ENCODE measurements at regions not wholly inside any gene's neighbourhood (a gene's known extent, or its start where the extent isn't known, plus 50 kb on each side); places are given as distances from the start of the nearest gene placed in this dataset.
"Not testable (repeated sequence)": the region's sequence is repeated elsewhere in the genome, so short reads cannot be mapped to it uniquely, and the experiment has no call there.

DNA sequence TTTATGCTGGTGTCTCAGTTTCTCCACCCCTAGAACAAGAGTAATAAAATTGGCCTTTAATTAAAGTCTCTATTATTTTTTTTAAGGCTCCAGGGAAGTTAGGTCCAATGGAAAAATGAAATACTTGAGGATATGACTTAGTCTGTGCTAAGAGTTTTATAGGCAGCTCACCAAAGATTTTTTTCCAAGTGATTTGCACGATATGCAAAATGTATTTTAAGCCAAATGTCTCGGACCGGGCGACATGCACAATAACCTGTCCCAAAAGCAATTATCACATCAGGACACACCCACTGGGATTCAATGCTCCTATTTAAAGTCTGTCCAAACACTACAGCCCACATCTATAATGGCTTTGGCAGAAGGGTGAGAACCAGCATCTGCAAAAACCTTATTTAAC is 136.1 kb upstream of the ANKH start:
- H3K27ac Mint-ChIP-seq: no peak overlapping the region
- peaks cover 19% of the 10 kb centered on the region for H3K27me3 Mint-ChIP-seq
- H3K36me3 Mint-ChIP-seq (ENCODE audit: low read depth): no peaks in the 10 kb centered on the region
- peaks cover 20% of the 10 kb centered on the region for H3K4me1 Mint-ChIP-seq (ENCODE audit: low read depth)
- H3K9me3 Mint-ChIP-seq: no peaks in the 10 kb centered on the region
- intact Hi-C loops (cut with micrococcal nuclease): no loop called here
- no peak overlapping the region for H3K4me3 Mint-ChIP-seq

DNA sequence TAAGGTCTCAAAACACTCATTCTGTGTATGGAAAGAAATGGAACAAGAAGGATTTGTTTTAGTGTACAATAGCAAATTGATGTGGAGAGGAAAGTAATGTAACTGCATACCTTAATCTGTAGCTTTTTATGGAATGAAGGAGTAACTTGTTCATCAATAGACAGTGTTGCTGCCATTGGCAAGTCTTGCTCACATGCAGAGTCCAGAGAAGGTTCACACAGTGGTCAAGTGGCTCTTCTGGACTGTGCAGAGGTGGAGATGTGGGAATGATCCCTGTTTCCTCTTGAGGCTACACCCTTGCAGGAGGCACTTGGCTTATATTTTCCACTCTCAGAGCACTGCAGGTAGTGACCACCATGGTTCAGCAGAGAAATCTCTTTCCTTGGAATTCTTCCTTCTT is 132.9 kb upstream of the ANKH start:
- Mint-ChIP-seq H3K4me3 (no peak overlapping the region), H3K36me3 (ENCODE audit: low read depth) (no peaks in the 10 kb centered on the region), H3K27me3 (peaks cover 21% of the 10 kb centered on the region), H3K4me1 (ENCODE audit: low read depth) (peaks cover 39% of the 10 kb centered on the region), H3K27ac (peak overlapping the region; percentile 51), H3K9me3 (no peaks in the 10 kb centered on the region)
- intact Hi-C loops (cut with micrococcal nuclease): loop anchor here (5.0 kb wide), 2 partner anchors 132 to 277 kb away; partner anchors contain the start of gene ANKH

DNA sequence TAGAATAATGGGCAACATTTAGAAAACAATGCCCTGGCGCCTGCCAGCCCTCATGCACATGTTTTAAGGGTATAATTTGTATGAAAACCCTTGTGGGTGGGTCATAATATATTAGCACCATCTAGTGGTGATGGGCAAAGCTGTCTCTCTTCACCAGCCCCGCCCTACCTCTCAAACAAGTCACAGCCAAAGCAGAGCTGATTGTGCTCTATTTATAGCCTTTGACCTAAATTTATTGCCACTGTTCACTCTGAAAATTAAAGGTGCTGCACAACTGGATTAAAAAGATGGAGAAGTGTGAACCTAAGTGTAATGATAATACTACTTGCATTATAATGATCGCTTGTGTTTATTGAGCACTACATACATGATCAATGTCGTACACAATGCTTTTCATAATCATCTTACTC is 131.9 kb upstream of the ANKH start:
- Mint-ChIP-seq H3K9me3 (no peaks in the 10 kb centered on the region), H3K4me3 (no peak overlapping the region), H3K4me1 (ENCODE audit: low read depth) (peaks cover 49% of the 10 kb centered on the region), H3K27ac (no peak overlapping the region), H3K36me3 (ENCODE audit: low read depth) (no peaks in the 10 kb centered on the region), H3K27me3 (peaks cover 18% of the 10 kb centered on the region)
- intact Hi-C loops (cut with micrococcal nuclease): loop anchor here (1.0 to 5.0 kb wide), 3 partner anchors 46 to 276 kb away; partner anchors contain the start of gene ANKH

DNA sequence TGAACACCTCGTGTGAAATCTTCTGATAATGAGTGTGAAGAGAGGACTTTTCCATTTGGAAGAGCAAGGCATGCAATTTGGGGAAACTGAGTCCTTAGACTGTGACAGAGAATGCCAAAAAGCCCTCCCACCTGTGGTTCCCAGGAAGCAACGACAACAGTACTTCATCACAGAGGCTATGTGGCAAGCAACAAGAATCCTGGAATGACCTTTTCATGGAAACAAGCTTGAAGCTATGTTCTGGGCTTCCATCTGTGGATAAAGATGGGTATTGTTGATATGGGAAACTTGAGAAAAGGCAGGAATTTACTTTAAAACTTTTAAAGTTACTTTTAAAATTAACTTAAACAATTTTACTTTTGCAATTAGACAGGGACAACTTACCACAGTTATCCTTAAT is 131.2 kb upstream of the ANKH start:
- no peaks in the 10 kb centered on the region for H3K36me3 Mint-ChIP-seq (ENCODE audit: low read depth)
- H3K4me1 Mint-ChIP-seq (ENCODE audit: low read depth): peaks cover 56% of the 10 kb centered on the region
- H3K9me3 Mint-ChIP-seq: no peaks in the 10 kb centered on the region
- peaks cover 18% of the 10 kb centered on the region for H3K27me3 Mint-ChIP-seq
- intact Hi-C loops (cut with micrococcal nuclease): loop anchor here (1.0 to 5.0 kb wide), 3 partner anchors 45 to 275 kb away; partner anchors contain the start of gene ANKH
- no peak overlapping the region for H3K4me3 Mint-ChIP-seq
- H3K27ac Mint-ChIP-seq: peak overlapping the region; percentile 53

DNA sequence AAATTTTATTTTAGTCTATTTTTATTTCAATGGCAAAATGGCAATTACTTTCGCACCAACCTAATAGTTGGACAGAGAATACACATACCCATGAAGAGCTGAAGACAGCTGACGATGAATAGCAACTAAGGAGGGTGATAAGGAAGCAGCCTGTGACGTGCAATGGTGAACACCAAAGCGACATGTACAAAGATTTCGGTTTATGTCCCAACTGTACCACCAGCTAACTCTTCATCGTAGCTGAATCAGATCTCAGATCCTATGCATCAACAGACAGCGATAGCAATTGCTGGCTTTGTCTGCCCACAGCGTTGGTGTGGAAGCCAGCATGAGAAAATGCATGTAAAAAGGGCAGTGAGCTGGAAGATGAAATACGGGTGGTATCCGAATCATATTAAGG is 130.6 kb upstream of the ANKH start:
- Mint-ChIP-seq H3K9me3 (no peaks in the 10 kb centered on the region), H3K36me3 (ENCODE audit: low read depth) (no peaks in the 10 kb centered on the region), H3K27ac (no peak overlapping the region), H3K27me3 (peaks cover 18% of the 10 kb centered on the region), H3K4me1 (ENCODE audit: low read depth) (peaks cover 62% of the 10 kb centered on the region), H3K4me3 (no peak overlapping the region)
- intact Hi-C loops (cut with micrococcal nuclease): loop anchor here (5.0 kb wide), 2 partner anchors 130 to 275 kb away; partner anchors contain the start of gene ANKH

DNA sequence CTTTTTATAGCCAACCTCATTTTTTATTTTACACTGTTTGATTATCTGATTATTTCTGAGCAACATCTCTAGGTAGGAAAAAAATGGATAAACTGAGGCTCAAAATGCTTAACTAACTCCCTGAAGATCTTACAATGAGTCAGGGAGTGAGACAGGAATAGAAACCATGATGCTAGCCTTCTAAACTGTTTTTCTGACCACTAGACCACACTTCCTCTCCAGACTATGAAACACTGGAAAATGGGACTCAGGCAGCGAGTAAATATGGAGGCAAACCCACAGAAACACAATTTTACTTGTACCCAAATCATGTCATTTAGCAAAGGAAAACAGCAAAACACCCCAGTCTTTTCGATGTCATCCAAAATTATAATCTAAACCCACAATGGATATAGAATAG is 129.9 kb upstream of the ANKH start:
- H3K9me3 Mint-ChIP-seq: no peaks in the 10 kb centered on the region
- intact Hi-C loops (cut with micrococcal nuclease): loop anchor here (5.0 kb wide), 2 partner anchors 129 to 274 kb away; partner anchors contain the start of gene ANKH

DNA sequence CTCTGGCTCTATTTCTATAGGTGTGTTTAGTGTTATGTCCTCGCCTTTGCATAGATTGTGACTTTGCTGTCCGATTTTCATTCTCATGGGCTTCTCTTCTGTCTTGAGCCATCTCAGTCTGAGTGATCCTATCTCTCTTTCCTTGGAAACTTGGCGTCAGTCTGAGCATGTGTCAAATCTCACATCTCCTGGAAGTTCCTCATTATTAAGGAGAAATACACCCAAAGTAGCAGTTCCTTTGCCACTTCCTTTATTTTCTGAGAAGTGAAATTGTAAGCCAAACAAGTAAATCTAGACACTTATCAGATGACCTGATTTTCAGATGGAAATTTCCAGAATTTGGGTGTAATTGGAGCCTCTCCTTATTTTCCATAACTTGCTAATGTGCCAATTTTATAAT is 126.9 kb upstream of the ANKH start:
- Mint-ChIP-seq H3K27ac (peak overlapping the region; percentile 87), H3K27me3 (peaks cover 4% of the 10 kb centered on the region), H3K36me3 (ENCODE audit: low read depth) (no peaks in the 10 kb centered on the region), H3K4me3 (no peak overlapping the region), H3K4me1 (ENCODE audit: low read depth) (peaks cover 46% of the 10 kb centered on the region), H3K9me3 (no peaks in the 10 kb centered on the region)
- intact Hi-C loops (cut with micrococcal nuclease): no loop called here

More for the DNA sequence above, 129.9 kb upstream of the ANKH start:
- Mint-ChIP-seq H3K27ac (peak overlapping the region; percentile 72), H3K27me3 (peaks cover 16% of the 10 kb centered on the region), H3K4me1 (ENCODE audit: low read depth) (peaks cover 62% of the 10 kb centered on the region), H3K4me3 (no peak overlapping the region), H3K36me3 (ENCODE audit: low read depth) (no peaks in the 10 kb centered on the region)

DNA sequence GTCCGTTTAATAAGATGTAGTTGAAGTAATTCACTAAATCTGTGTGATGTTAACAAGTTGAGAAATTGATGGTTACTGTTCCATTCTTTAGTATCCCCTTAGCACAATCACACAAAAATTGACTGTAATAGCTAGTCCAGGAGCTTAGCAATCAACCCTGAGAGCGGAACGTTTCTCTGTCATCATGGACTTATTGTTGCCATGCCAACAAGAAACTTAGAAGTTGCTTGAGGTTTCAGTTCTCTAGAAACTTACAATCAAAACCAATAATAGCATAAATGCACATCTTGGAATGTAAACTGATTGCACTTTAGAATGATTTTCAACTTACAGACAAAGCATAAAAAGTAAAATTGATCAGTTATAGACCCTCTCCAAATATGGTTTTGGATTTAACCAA is 125.4 kb upstream of the ANKH start:
- Mint-ChIP-seq H3K4me3 (no peak overlapping the region), H3K27me3 (peaks cover 5% of the 10 kb centered on the region), H3K4me1 (ENCODE audit: low read depth) (peaks cover 49% of the 10 kb centered on the region), H3K27ac (peak overlapping the region; percentile 87), H3K36me3 (ENCODE audit: low read depth) (no peaks in the 10 kb centered on the region), H3K9me3 (no peaks in the 10 kb centered on the region)
- intact Hi-C loops (cut with micrococcal nuclease): no loop called here

DNA sequence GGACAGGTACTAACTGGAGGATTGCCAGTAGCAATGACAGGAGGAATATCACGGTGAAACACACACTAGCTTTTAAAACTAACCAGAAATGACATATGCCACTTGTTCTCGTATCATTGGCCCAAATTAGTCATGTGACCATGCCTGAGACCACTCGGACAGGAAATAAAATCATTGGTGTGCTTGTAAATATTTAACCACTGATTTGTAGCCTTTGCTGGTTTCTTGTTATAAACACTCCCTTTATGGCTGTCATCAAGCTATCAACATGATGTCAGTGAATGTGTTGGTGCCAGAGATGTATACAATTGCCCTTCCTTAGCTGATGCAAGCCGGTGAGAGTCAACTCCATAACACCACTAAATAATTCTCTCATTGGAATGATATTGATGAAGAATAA is 123.7 kb upstream of the ANKH start:
- no peak overlapping the region for H3K4me3 Mint-ChIP-seq
- H3K9me3 Mint-ChIP-seq: no peaks in the 10 kb centered on the region
- no peaks in the 10 kb centered on the region for H3K36me3 Mint-ChIP-seq (ENCODE audit: low read depth)
- H3K27ac Mint-ChIP-seq: no peak overlapping the region
- peaks cover 52% of the 10 kb centered on the region for H3K4me1 Mint-ChIP-seq (ENCODE audit: low read depth)
- peaks cover 5% of the 10 kb centered on the region for H3K27me3 Mint-ChIP-seq
- intact Hi-C loops (cut with micrococcal nuclease): no loop called here

DNA sequence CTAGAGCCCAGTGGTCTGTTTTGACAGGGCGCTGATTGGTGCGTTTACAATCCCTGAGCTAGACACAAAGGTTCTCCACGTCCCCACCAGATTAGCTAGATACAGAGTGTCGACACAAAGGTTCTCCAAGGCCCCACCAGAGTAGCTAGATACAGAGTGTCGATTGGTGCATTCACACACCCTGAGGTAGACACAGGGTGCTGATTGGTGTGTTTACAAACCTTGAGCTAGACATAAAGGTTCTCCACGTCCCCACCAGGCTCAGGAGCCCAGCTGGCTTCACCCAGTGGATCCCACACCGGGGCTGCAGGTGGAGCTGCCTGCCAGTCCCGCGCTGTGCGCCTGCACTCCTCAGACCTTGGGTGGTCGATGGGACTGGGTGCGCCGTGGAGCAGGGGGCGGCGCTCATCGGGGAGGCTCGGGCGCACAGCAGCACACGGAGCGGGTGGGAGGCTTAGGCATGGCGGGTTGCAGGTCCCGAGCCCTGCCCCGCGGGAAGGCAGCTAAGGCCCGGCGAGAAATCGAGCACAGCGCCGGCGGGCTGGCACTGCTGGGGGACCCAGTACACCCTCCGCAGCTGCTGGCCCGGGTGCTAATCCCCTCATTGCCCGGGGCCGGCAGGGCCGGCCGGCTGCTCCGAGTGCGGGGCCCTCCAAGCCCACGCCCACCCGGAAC is 122.0 kb upstream of the ANKH start:
- Mint-ChIP-seq H3K4me1 (ENCODE audit: low read depth) (peaks cover 43% of the 10 kb centered on the region), H3K4me3 (peak overlapping the region; percentile 69), H3K27ac (peak overlapping the region; percentile 86)
- H3K9me3 Mint-ChIP-seq; H3K27me3 Mint-ChIP-seq; intact Hi-C loops (cut with micrococcal nuclease); H3K36me3 Mint-ChIP-seq (ENCODE audit: low read depth): not testable (repeated sequence)

DNA sequence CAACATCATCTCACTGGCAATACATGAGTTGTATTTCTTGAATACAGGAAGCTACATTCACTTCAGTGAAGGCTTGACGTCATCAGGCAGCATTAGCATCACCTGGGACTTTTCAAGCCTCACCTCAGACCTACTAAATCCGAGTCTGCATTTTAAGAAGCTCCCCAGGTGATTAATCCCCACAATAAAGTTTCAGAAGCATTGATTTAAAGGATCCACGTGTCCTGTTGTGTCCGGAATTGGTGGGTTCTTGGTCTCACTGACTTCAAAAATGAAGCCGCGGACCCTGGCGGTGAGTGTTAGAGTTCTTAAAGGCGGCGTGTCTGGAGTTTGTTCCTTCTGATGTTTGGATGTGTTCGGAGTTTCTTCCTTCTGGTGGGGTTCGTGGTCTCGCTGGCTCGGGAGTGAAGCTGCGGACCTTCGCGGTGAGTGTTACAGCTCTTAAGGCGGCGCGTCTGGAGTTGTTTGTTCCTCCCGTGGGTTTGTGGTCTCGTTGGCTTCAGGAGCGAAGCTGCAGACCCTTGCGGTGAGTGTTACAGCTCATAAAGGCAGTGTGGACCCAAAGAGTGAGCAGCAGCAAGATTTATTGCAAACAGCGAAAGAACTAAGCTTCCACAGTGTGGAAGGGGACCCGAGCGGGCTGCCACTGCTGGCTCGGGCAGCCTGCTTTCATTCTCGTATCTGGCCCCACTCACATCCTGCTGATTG is 121.3 kb upstream of the ANKH start:
- peak overlapping the region; percentile 86 for H3K27ac Mint-ChIP-seq
- intact Hi-C loops (cut with micrococcal nuclease): not testable (repeated sequence)
- peak overlapping the region; percentile 69 for H3K4me3 Mint-ChIP-seq

DNA sequence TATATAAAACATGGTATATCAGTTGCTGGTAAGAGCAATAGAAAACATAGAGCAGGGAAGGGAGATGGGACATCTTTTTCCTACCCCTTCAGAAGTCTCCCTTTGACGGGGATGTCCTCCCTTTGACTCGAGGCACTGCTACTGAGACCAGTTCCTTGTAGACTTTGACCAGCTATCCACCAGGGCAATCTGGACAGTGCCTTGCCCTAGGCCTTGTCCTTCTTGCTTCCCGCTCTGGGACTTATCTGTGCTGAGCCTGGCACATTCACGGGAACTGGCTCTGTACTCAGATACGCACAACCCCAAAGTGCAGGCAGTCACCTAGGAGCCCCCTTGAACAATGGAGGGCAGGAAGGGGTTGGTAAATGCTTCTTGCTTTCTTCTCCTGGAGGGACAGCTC is 116.6 kb upstream of the ANKH start:
- Mint-ChIP-seq H3K4me1 (ENCODE audit: low read depth) (peaks cover 34% of the 10 kb centered on the region), H3K9me3 (no peaks in the 10 kb centered on the region), H3K27ac (no peak overlapping the region), H3K36me3 (ENCODE audit: low read depth) (no peaks in the 10 kb centered on the region), H3K27me3 (peaks cover 14% of the 10 kb centered on the region), H3K4me3 (no peak overlapping the region)
- intact Hi-C loops (cut with micrococcal nuclease): no loop called here

More for the DNA sequence above, 121.3 kb upstream of the ANKH start:
- H3K27me3 Mint-ChIP-seq; H3K36me3 Mint-ChIP-seq (ENCODE audit: low read depth); H3K9me3 Mint-ChIP-seq: not testable (repeated sequence)
- peaks cover 37% of the 10 kb centered on the region for H3K4me1 Mint-ChIP-seq (ENCODE audit: low read depth)

DNA sequence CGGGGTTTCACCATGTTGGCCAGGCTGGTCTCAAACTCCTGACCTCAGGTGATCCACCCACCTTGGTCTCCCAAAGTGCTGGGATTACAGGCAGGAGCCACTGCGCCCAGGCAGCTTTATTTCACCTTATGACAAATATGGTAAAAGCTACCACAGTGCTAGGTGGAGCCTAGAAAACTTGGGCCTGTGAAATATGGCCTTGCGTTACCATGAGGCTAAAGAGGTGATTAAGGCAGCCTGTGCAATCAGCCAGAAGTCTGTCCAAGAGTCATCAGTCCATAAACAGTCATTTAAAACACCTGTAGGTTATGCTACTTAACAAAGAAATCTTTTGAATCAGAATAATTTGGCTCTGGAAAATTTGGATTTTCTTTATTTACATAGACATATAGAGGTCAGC is 114.8 kb upstream of the ANKH start:
- Mint-ChIP-seq H3K9me3 (peaks cover 5% of the 10 kb centered on the region), H3K4me3 (no peak overlapping the region), H3K4me1 (ENCODE audit: low read depth) (peaks cover 25% of the 10 kb centered on the region), H3K27me3 (peaks cover 10% of the 10 kb centered on the region), H3K36me3 (ENCODE audit: low read depth) (no peaks in the 10 kb centered on the region), H3K27ac (no peak overlapping the region)
- intact Hi-C loops (cut with micrococcal nuclease): no loop called here

DNA sequence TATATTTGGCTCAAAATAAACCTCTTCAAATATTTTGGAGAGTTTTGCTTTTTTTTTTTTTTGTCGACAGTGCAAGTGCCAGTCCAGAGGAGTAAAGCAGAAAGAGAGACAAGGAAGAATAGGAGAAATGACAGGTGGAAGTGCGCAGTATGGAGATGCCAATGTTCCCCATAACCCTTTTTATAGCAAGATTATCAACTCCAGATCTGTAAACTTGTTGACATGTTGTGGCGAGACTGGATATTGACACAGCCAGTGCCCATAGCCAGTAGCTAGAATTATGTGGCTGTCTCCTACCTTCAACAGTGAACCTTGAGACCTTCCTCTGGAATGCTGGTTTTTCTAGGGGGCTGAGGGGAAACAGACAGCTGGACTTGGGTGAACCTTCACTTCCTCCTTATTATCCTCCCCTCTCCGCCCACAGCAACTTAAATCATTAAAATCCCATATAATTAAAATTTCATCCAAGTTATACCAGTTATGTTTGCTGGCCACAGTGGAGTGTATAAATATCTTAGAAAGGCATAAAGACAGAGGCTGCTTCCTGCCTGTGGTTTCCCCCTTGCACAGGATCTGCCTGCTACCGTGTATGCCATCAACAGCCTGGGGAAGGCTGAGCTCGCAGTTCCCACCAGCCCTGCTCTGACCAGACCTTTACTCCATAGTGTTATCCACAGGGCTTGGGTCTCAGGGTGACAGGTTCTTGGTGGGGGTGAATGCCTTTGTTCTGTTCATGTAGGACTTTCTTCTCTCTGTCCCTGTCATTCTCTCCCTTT is 112.3 kb upstream of the ANKH start:
- intact Hi-C loops (cut with micrococcal nuclease): no loop called here
- peaks cover 7% of the 10 kb centered on the region for H3K9me3 Mint-ChIP-seq
- peaks cover 12% of the 10 kb centered on the region for H3K27me3 Mint-ChIP-seq
- no peak overlapping the region for H3K4me3 Mint-ChIP-seq
- H3K27ac Mint-ChIP-seq: no peak overlapping the region
- H3K4me1 Mint-ChIP-seq (ENCODE audit: low read depth): peaks cover 26% of the 10 kb centered on the region
- H3K36me3 Mint-ChIP-seq (ENCODE audit: low read depth): no peaks in the 10 kb centered on the region
